ENCODE measurements at regions not wholly inside any gene's neighbourhood (a gene's known extent, or its start where the extent isn't known, plus 50 kb on each side); places are given as distances from the start of the nearest gene placed in this dataset.

- ATAC-seq (peak; percentile 8), DNase-seq (no peak)
- intact Hi-C loops (cut with DNase I, micrococcal nuclease) = no loop called here
Measured at GRCh38 chr20:17860301-17861197, 108.0 kb downstream of the SNX5 start.

- peak in 1 of 2 donors; percentile 50 for DNase-seq
- intact Hi-C loops (cut with DNase I, micrococcal nuclease) = no loop called here
Measured at GRCh38 chr20:17859616-17860232, 108.9 kb downstream of the SNX5 start.

GRCh38 chr20:17859002-17859615 lies 109.5 kb downstream of the SNX5 start:
- intact Hi-C loops (cut with DNase I, micrococcal nuclease) = no loop called here
- ATAC-seq = no peak
- no peak for DNase-seq

More at GRCh38 chr20:17859616-17860232, 108.9 kb downstream of the SNX5 start:
- ATAC-seq = no peak

GRCh38 chr20:17858450-17859001 lies 110.1 kb downstream of the SNX5 start:
- ATAC-seq (no peak), DNase-seq (no peak)
- intact Hi-C loops (cut with DNase I, micrococcal nuclease) = no loop called here

GRCh38 chr20:17857639-17858449 lies 110.8 kb downstream of the SNX5 start:
- ATAC-seq (no peak), DNase-seq (no peak)
- intact Hi-C loops (cut with DNase I, micrococcal nuclease) = no loop called here

GRCh38 chr20:17856837-17857605 lies 111.6 kb downstream of the SNX5 start:
- ATAC-seq (no peak), DNase-seq (peak in 1 of 2 donors; percentile 5)
- intact Hi-C loops (cut with DNase I, micrococcal nuclease) = no loop called here

- intact Hi-C loops (cut with DNase I, micrococcal nuclease) = no loop called here
- peak; percentile 89 for ATAC-seq
Measured at GRCh38 chr20:17856024-17856564, 112.5 kb downstream of the SNX5 start.

GRCh38 chr20:17854307-17854903 lies 114.2 kb downstream of the SNX5 start:
- DNase-seq = peak; percentile 76 to 81
- intact Hi-C loops (cut with DNase I, micrococcal nuclease) = no loop called here
- ATAC-seq = peak; percentile 54

More at GRCh38 chr20:17856024-17856564, 112.5 kb downstream of the SNX5 start:
- DNase-seq = peak; percentile 81 to 87

GRCh38 chr20:17852323-17852722 lies 116.3 kb downstream of the SNX5 start:
- intact Hi-C loops (cut with DNase I, micrococcal nuclease) = no loop called here
- ATAC-seq (no peak), DNase-seq (no peak)

- no peak for DNase-seq
- ATAC-seq = no peak
- intact Hi-C loops (cut with DNase I, micrococcal nuclease) = no loop called here
Measured at GRCh38 chr20:17850684-17851026, 117.9 kb downstream of the SNX5 start.

- intact Hi-C loops (cut with DNase I, micrococcal nuclease) = no loop called here
- ATAC-seq = peak; percentile 61
- DNase-seq = peak in 1 of 2 donors; percentile 66
Measured at GRCh38 chr20:17849901-17850683, 118.5 kb downstream of the SNX5 start.

GRCh38 chr20:17849138-17849900 lies 119.3 kb downstream of the SNX5 start:
- intact Hi-C loops (cut with DNase I, micrococcal nuclease) = no loop called here
- ATAC-seq (peak; percentile 7), DNase-seq (no peak)

GRCh38 chr20:17848249-17849048 lies 120.1 kb downstream of the SNX5 start:
- intact Hi-C loops (cut with DNase I, micrococcal nuclease) = no loop called here
- ATAC-seq = peak; percentile 16
- DNase-seq = peak in 1 of 2 donors; percentile 58

GRCh38 chr20:17845701-17846475 lies 122.7 kb downstream of the SNX5 start:
- ATAC-seq (peak; percentile 84), DNase-seq (peak; percentile 68 to 72)
- intact Hi-C loops (cut with DNase I, micrococcal nuclease) = no loop called here

Measured in left colon (tissue), 2 donors.